ENCODE measurements at regions not wholly inside any gene's neighbourhood (a gene's known extent, or its start where the extent isn't known, plus 50 kb on each side); places are given as distances from the start of the nearest gene placed in this dataset.

GRCh38 chr5:93930098-93930497, 188.7 kb upstream of the POU5F2 start:
- DNase-seq, result no peak

DNA sequence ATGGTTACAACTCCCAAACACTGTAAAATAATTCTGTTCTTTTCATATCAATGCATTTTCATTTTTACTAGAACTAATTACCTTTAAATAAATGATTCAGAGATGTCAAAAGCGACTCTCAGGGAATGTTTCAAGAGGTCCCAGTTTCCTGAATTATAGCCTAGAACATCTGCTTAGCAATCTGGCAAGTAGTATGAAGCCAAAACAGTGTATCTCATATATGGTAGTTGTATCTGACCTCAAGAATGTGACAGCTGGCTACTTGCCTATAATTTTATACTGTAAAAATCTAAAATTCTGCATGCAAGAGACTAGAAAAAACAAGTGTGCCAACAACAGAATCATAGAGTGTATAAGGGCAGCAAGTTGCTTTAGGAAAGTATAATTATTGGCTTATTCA, 187.7 kb upstream of the POU5F2 start:
- DNase-seq, result no peak

- no peak for DNase-seq
Measured at GRCh38 chr5:93926831-93927620, 185.6 kb upstream of the POU5F2 start.

GRCh38 chr5:93925321-93925720, 183.9 kb upstream of the POU5F2 start:
- DNase-seq, result no peak

- no peak for DNase-seq
Measured at GRCh38 chr5:93924628-93925027, 183.2 kb upstream of the POU5F2 start.

GRCh38 chr5:93922551-93922950, 181.2 kb upstream of the POU5F2 start:
- no peak for DNase-seq

GRCh38 chr5:93921001-93921400, 179.6 kb upstream of the POU5F2 start:
- DNase-seq, result no peak

DNA sequence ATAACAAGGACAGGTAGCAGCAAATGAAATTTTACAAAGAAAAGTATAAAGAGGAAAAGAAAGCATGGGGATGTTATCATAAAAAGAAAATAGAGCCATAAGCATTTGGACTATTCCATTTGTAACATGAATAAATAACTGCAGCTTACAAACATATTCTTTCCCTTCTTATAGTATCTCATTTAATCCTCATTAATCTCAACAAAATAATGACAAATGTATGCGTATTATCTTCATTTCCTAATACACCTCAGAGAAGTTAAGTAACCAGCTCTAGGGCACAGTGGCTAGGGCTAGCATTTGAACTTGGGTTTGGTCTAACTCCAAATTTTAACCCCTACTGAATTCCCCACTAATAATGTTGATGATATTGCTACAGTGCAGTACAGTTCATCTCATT, 175.5 kb upstream of the POU5F2 start:
- DNase-seq, result no peak

GRCh38 chr5:93915142-93915553, 173.7 kb upstream of the POU5F2 start:
- no peak for DNase-seq

DNA sequence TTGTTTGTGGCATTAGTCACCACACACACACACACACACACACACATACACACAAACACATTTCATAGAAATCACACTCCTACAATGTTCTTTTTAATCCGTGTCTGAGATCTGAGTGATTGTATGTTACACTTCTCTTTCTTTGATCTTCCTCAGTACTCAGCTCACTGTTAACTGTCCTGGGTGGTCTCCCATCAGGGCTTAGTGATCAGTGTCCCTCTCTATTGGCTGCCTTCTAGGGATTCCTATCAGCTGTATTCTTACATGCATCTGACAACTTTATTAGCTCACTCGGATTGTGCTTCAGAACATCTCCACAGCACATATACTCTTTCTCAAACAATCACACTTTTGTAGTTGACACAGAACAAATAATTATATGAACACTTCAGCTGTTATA, 170.2 kb upstream of the POU5F2 start:
- DNase-seq, result no peak

GRCh38 chr5:93909356-93909755, 168.0 kb upstream of the POU5F2 start:
- DNase-seq, result no peak

GRCh38 chr5:93904917-93905316, 163.5 kb upstream of the POU5F2 start:
- no peak for DNase-seq

DNA sequence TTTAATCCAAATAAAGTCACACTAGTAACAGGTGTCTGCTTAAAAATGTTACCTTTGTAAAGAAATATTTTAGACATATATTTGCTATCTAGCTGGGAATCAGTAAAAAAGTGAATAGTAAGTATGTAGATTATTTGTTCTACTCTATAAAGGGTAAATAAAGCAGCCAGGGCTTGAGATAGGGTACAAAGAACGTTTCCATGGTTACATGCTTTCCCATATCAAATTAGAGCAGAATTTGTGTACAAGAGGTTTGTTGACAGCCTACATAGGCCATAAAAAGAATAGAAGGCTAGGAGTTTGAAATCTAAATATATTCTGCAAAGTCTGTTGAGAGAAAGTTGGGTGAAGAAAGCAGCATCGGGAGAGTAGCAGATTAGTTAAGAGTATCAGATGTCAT, 160.9 kb upstream of the POU5F2 start:
- no peak for DNase-seq

DNA sequence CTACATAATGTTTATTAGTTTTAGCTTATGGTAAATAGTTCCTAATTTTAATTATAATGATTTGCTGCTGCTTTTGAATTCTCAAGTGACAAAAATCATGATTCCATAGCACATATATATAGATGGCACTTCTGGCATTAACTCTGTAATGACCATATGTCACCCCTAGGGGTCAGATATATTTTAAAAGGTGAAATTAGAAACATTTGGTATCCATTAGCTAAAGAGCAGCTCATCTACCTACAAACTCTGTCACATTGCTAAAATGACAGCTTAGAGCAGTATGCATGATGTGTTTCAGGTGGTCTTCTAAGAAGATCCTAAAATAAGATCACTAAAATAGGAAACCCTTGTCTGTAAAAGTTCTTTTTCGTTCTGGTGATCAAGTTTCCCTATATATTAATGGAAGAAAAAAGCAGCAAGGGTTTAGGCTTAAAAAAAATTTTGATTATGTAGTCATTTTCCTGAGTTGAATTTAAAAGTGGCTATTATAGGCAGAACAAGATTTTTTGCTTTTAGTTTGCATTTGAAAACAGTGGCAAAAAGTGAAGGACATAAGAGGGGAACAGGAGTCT, 157.7 kb upstream of the POU5F2 start:
- no peak for DNase-seq

DNA sequence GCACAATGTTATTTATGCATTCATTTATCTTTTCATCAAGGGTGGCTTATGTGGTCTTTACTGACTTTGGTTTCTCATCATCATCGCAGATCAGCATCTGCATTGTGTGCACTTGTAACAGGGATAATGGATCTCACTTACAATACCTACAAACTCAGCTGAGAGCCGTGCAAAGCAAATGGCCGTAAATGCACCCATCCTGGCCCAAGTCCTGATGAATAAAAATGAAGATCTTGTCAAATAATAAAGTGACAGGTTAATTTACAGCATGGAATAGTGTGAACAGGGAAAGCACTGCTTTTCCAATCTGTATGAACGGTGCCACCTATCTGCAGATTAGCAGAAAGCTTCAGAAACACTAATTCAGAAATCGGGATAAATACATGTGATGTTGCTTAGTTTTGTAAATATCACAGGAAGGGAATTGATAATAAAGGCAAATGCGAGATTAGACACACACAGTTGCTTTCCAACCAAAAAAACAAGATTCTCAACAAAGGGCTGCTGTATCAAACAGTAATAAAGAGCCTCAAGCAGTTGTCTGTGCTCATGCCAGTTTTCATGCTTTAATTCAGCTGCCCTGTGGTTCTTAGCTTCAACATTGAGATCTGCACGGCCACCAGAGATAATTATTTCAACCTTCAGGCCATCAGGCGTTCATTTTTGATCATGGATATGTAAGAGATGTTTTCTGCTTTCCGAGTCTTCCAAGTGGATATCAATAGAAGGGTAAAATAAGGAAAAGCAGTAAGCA, 153.4 kb upstream of the POU5F2 start:
- peak in 5 of 51 donors; percentile 8 to 59 (median 11) for DNase-seq

- DNase-seq, result no peak
Measured at GRCh38 chr5:93893075-93893474, 151.7 kb upstream of the POU5F2 start.

DNA sequence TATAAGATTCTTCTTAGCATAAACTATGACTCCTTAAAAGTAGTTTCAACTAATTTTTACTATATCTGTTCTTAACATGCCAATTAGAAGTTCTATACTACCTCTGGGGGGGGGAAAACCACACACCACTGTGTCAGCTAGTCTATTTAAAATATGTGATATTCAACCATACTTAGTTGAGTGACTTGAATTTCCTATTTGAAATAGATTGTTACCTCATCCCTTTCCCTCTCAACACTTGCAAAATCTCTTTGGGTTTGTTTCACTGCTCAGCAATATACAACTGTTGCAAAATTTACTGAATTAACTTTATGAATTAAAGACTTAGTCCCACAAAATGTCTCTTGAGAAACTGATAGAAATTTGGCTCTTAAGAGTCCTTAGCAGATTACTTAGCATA, 151.1 kb upstream of the POU5F2 start:
- no peak for DNase-seq

GRCh38 chr5:93891491-93892480, 150.4 kb upstream of the POU5F2 start:
- DNase-seq, result peak in 3 of 51 donors; percentile 1 to 4 (median 2)

DNA sequence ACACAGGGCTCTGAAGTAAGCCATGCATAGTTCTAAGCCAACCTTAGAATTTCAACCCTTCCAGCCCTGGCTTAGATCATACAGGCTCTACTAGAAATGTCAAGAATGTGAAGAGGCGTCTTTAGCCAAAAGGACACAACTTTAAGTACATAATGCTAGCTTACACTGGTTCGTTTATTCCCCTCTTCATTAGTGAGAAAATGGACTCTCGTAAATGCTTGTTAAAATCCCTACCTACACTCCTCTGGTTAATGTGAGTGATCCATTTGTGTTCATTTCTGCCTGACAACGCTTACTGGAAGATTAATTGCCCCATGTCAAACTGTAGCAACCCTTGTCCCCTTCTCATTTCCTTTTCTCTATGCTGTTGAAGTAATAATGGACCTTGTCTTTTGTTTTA, 149.3 kb upstream of the POU5F2 start:
- DNase-seq, result no peak

DNA sequence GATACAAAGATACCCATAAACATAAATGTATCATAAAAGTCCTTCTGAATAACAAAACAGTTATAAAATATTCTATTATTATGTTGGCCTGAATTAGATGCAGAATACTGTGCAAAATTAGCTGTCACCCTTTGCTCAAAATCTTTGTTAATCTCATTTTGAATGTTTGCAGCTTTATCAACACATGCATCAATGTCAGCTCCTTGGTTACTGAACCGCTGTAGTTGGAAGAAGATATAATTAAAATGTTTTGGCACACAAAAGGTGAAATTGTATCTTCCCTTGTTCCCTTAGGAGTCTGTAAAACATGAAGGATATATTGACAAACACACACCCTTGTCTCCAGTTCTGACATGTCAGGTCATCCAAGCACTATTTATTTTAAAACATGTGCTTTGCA, 146.3 kb upstream of the POU5F2 start:
- no peak for DNase-seq

DNA sequence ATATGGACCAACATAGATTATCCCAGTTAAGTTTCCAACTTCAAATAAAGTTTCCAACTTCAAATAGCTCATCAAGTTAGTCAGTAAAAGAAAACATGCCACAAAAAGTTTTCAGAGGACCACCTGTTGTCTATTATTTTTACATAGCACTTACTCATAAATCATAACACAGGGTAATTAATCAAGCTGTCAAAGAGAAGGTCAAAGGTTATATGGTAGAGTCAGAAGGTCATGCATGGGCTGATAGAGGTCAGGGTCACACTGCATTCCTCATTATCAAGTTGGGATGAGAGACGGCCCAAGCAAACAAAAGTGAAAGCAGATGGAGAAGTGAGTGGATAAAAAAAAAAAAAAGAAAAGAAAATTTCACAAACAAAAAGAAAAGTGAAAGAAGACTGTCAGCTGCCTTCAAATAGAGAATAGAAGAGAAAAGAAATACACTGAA, 145.5 kb upstream of the POU5F2 start:
- DNase-seq, result no peak
